Spleen (tissue), 7 donors: ENCODE measurements at regions not wholly inside any gene's neighbourhood (a gene's known extent, or its start where the extent isn't known, plus 50 kb on each side); places are given as distances from the start of the nearest gene placed in this dataset.

Source experiments
- POLR2AphosphoS5 ChIP-seq, 3 donors: sonication (generic); formaldehyde crosslinking; IDR thresholded peaks; one replicate each; pipeline ENCODE4 v1.5.1; 2017; ENCODE audit warnings: antibody characterized with exemption in 3 of 3
- TF ChIP-seq, protein P1 (sequence below), 11 experiments: fragments of 200-600 bp in 7 of 11; fragments of 450-650 bp in 4 of 11; sonication (generic) in 4 of 11; IDR thresholded peaks in 8 of 11; conservative IDR thresholded peaks in 3 of 11; 1 replicate in 7 of 11; 2 replicates in 4 of 11; pipeline versions ENCODE4 v1.4.0 to v1.8.0; 2016 to 2021; ENCODE audit warnings: antibody characterized with exemption in 11 of 11, inconsistent platforms in 4 of 11, mild to moderate bottlenecking in 1 of 11
- donor health status: DM: no; HTN: no; CAD: no; lungs with moderate emphysema.
- donor health status: DM: no; HTN: no; CAD: no.
- donor health status: DM: no; HTN: no; CAD: no.

GRCh38 chr9:97769208-97769607 is 72.1 kb upstream of the XPA start:
- TF ChIP-seq, protein P1, sequence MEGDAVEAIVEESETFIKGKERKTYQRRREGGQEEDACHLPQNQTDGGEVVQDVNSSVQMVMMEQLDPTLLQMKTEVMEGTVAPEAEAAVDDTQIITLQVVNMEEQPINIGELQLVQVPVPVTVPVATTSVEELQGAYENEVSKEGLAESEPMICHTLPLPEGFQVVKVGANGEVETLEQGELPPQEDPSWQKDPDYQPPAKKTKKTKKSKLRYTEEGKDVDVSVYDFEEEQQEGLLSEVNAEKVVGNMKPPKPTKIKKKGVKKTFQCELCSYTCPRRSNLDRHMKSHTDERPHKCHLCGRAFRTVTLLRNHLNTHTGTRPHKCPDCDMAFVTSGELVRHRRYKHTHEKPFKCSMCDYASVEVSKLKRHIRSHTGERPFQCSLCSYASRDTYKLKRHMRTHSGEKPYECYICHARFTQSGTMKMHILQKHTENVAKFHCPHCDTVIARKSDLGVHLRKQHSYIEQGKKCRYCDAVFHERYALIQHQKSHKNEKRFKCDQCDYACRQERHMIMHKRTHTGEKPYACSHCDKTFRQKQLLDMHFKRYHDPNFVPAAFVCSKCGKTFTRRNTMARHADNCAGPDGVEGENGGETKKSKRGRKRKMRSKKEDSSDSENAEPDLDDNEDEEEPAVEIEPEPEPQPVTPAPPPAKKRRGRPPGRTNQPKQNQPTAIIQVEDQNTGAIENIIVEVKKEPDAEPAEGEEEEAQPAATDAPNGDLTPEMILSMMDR (IDR thresholded peaks at IDR 0.05 in 8 of 11, conservative IDR thresholded peaks at IDR 0.05 in 3 of 11): no peak
- TF ChIP-seq POLR2AphosphoS5 (IDR thresholded peaks at IDR 0.05): no peak
